GM12878 (cell line): ENCODE measurements at regions not wholly inside any gene's neighbourhood (a gene's known extent, or its start where the extent isn't known, plus 50 kb on each side); places are given as distances from the start of the nearest gene placed in this dataset.

Experiments
- ATAC-seq: fragments of 200-7000 bp; cut with Tn5 transposase; 3 replicates; pipeline ENCODE4 v1.9.1; 2020; ENCODE audit warnings: mild to moderate bottlenecking, moderate library complexity
- BruUV-seq: library from RNA; stranded (reverse); fragments of 400-500 nt; replicated peaks from 2 replicates; lab custom pipeline; 2021; lab: Mats Ljungman, UMichigan
- CTCF ChIA-PET: fragments of 300-600 bp; sonication (Branson Sonifier 250); formaldehyde crosslinking; extraction: SDS; loops from one replicate; lab custom pipeline; 2021; ENCODE audit warnings: inconsistent platforms; lab: Yijun Ruan, JAX
- POLR2A ChIA-PET: fragments of 350-600 bp; formaldehyde crosslinking; extraction: SDS; loops from one replicate; lab custom pipeline; 2021; ENCODE audit warnings: inconsistent platforms; lab: Charles Lee
- RAD21 ChIA-PET: fragments of 300-600 bp; sonication (Branson Sonifier 250); formaldehyde crosslinking; loops from one replicate; lab custom pipeline; 2023; ENCODE audit warnings: antibody characterized with exemption; ENCODE audit not compliant: unreplicated experiment; lab: Charles Lee
- SMC1A ChIA-PET: fragments of 300-600 bp; sonication (Branson Sonifier 250); formaldehyde crosslinking; loops from one replicate; lab custom pipeline; 2023; ENCODE audit not compliant: unreplicated experiment, uncharacterized antibody; lab: Charles Lee
- DNase-seq: peaks from one replicate; pipeline ENCODE4 v3.0.0-alpha.2; 2011; ENCODE audit warnings: low read depth, low spot score
- FAIRE-seq: peaks from 3 replicates; lab custom pipeline; 2011; peaks lifted over from hg19 to GRCh38; lab: Jason Lieb, UNC
- H2AFZ ChIP-seq: 2 replicates; pipeline ENCODE4 v1.6.0; 2011; ENCODE audit warnings: low read depth, low read length, control low read depth; ENCODE audit not compliant: control insufficient read depth
- H3K27ac ChIP-seq: 2 replicates; pipeline ENCODE4 v1.5.1; 2011; ENCODE audit warnings: control low read depth; ENCODE audit not compliant: control insufficient read depth, insufficient read depth
- H3K27me3 ChIP-seq, 2 experiments: replicated peaks in 1 of 2; 2 replicates each; pipeline versions ENCODE4 v1.6.0 to v1.6.1; 2011; ENCODE audit warnings: low read length in 1 of 2; ENCODE audit not compliant: control insufficient read depth in 2 of 2, insufficient read depth in 2 of 2
- H3K36me3 ChIP-seq, 2 experiments: 2 replicates each; pipeline ENCODE4 v1.5.1; 2011; ENCODE audit warnings: low read length in 1 of 2; ENCODE audit not compliant: control insufficient read depth in 2 of 2, insufficient read depth in 2 of 2
- H3K4me1 ChIP-seq: 2 replicates; pipeline ENCODE4 v1.6.1; 2011; ENCODE audit warnings: mild to moderate bottlenecking, low read length, moderate library complexity, mixed read lengths; ENCODE audit not compliant: control insufficient read depth, insufficient read depth
- H3K4me2 ChIP-seq: 2 replicates; pipeline ENCODE4 v1.6.0; 2011; ENCODE audit warnings: control low read depth; ENCODE audit not compliant: control insufficient read depth, insufficient read depth
- H3K4me3 ChIP-seq: fragments of 200-600 bp; sonication (generic); 2 replicates; pipeline ENCODE4 v1.5.1; 2016
- H3K79me2 ChIP-seq: 2 replicates; pipeline ENCODE4 v1.6.0; 2011; ENCODE audit warnings: low read length; ENCODE audit not compliant: control insufficient read depth, insufficient read depth
- H3K9ac ChIP-seq: 2 replicates; pipeline ENCODE4 v1.8.0; 2011; ENCODE audit warnings: low read length, control low read depth, mixed read lengths; ENCODE audit not compliant: control insufficient read depth, insufficient read depth
- H3K9me3 ChIP-seq: replicated peaks from 3 replicates; pipeline ENCODE4 v1.5.1; 2011; ENCODE audit warnings: mild to moderate bottlenecking, low read length; ENCODE audit not compliant: control insufficient read depth, insufficient read depth
- H4K20me1 ChIP-seq: 2 replicates; pipeline ENCODE4 v1.6.0; 2011; ENCODE audit not compliant: control insufficient read depth, insufficient read depth
- ATF2 ChIP-seq: IDR thresholded peaks from 2 replicates; pipeline ENCODE4 v1.6.1; 2012; ENCODE audit warnings: low read length, inconsistent platforms
- CREM ChIP-seq: IDR thresholded peaks from 2 replicates; pipeline ENCODE4 v1.6.1; 2014; ENCODE audit warnings: antibody characterized with exemption, low read depth
- CUX1 ChIP-seq: IDR thresholded peaks from 2 replicates; pipeline ENCODE4 v1.6.1; 2012; ENCODE audit warnings: improper control_type of control experiment, low read depth, low read length; ENCODE audit not compliant: insufficient replicate concordance
- IRF3 ChIP-seq: fragments of 450-650 bp; IDR thresholded peaks from 2 replicates; pipeline ENCODE4 v1.6.1; 2014; ENCODE audit warnings: mild to moderate bottlenecking
- SIN3A ChIP-seq: IDR thresholded peaks from 2 replicates; pipeline ENCODE4 v1.6.1; 2012; ENCODE audit warnings: low read depth, low read length, improper control_type of control experiment
- SMC3 ChIP-seq: IDR thresholded peaks from 2 replicates; pipeline ENCODE4 v1.6.1; 2011; ENCODE audit warnings: low read length, improper control_type of control experiment, borderline replicate concordance
- TARDBP ChIP-seq: IDR thresholded peaks from 2 replicates; pipeline ENCODE4 v1.6.1; 2016; ENCODE audit warnings: borderline replicate concordance
- WRNIP1 ChIP-seq: IDR thresholded peaks from 2 replicates; pipeline ENCODE4 v1.6.1; 2011; ENCODE audit warnings: low read depth, low read length, improper control_type of control experiment, borderline replicate concordance
- YBX1 ChIP-seq: fragments of 450-650 bp; IDR thresholded peaks from 2 replicates; pipeline ENCODE4 v1.6.1; 2016; ENCODE audit warnings: antibody characterized with exemption
- ZBTB11 ChIP-seq: fragments of 450-650 bp; formaldehyde crosslinking; IDR thresholded peaks from 2 replicates; pipeline ENCODE4 v1.5.0; 2022; ENCODE audit warnings: mild to moderate bottlenecking, missing genetic modification characterization
- ZSCAN29 ChIP-seq: fragments of 450-650 bp; IDR thresholded peaks from 2 replicates; pipeline ENCODE4 v1.6.1; 2017; ENCODE audit warnings: mild to moderate bottlenecking, moderate library complexity
- WGBS: methylation state at CpG from one replicate; pipeline ENCODE4 v1.1.6; 2016; ENCODE audit warnings: low lambda C conversion rate; ENCODE audit not compliant: insufficient replicate concordance, insufficient coverage; ENCODE audit errors: missing lambda C conversion rate; 5-methylcytosine and 5-hydroxymethylcytosine counted together
- in situ Hi-C: fragments of 300-500 bp; cut with MboI; formaldehyde crosslinking; loops from 9 replicates; pipeline ENCODE4 v1.14.3; 2018; ENCODE audit warnings: mixed read lengths
- intact Hi-C: fragments of 100-400 bp; cut with micrococcal nuclease; formaldehyde crosslinking; loops from one replicate; pipeline ENCODE4 v1.14.2; 2022; ENCODE audit not compliant: unreplicated experiment

- TF ChIP-seq CUX1 (no peak), SMC3 (no peak), SIN3A (no peak)
- TF ChIP-seq, all 136 proteins: peak for 0
These were observed 179.6 kb upstream of the MXRA5 start (continued) for GRCh38 chrX:3526071-3526470.

- ChIA-PET SMC1A (interaction anchor here (1.6 kb wide), 1 partner anchor 226 kb away, joined by 3 read pairs; no protein-coding TSS in a partner anchor), POLR2A (no interaction called here), CTCF (no interaction called here), RAD21 (no interaction called here)
- ATAC-seq (no peak), DNase-seq (no peak), FAIRE-seq (no peak)
- in situ Hi-C loops: no loop called here
- H2AFZ ChIP-seq: no peak overlapping the region
- intact Hi-C loops: no loop called here
- H3K4me1 ChIP-seq: no peaks in the 10 kb centered on the region
- no peaks in the 10 kb centered on the region for H3K27me3 ChIP-seq
- no peaks in the 10 kb centered on the region for H3K36me3 ChIP-seq
- WGBS: 12% methylated on average over 4 of the region's 4 CpGs
- H3K79me2 ChIP-seq: no peaks in the 10 kb centered on the region
- no peak overlapping the region for H3K9ac ChIP-seq
- no peak overlapping the region for H3K4me2 ChIP-seq
- H3K4me3 ChIP-seq: no peak overlapping the region
- no peak overlapping the region for H3K27ac ChIP-seq
- H3K9me3 ChIP-seq: no peaks in the 10 kb centered on the region; the same call in 2 of the 3 replicates
- no peaks in the 10 kb centered on the region for H4K20me1 ChIP-seq
- BruUV-seq: no TSS peak
- no peak for TF ChIP-seq IRF3
- no peak for TF ChIP-seq TARDBP
- TF ChIP-seq ZSCAN29: no peak
- TF ChIP-seq YBX1: no peak
- no peak for TF ChIP-seq WRNIP1
- TF ChIP-seq CREM: no peak
- no peak for TF ChIP-seq ZBTB11 (CRISPR knock-in tag)
- TF ChIP-seq ATF2: no peak
These were observed 175.7 kb upstream of the MXRA5 start for GRCh38 chrX:3522101-3522650.
